ENCODE measurements at regions not wholly inside any gene's neighbourhood (a gene's known extent, or its start where the extent isn't known, plus 50 kb on each side); places are given as distances from the start of the nearest gene placed in this dataset.

DNA sequence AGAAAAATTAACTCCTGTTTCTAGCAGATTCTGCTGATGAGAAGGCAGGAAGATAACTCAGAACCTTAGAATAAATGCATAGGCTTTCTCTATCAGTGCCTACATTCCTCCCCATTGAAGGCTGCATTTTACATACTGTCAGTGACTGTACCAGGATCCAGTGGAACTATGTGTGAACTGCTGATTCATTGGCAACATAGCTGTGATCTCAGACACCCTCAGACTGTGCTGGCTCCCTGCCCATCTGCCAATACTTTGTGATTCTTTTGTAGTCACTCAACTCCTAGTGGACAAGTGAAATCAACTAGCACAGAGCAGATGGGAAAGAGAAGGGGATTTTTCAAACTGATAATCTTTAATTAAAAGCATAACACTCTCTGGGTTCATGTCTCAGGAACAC lies 375.8 kb downstream of the MDFIC start:
- DNase-seq (ENCODE audit: low read depth, low spot score) (no peak), ATAC-seq (no peak), FAIRE-seq (no peak)
- no TSS peak for BruUV-seq (replicated peaks)
- ChIA-PET POLR2A (no interaction called here), SMC1A (ENCODE audit: uncharacterized antibody, unreplicated experiment) (no interaction called here), RAD21 (ENCODE audit: unreplicated experiment) (no interaction called here), CTCF (no interaction called here)
- intact Hi-C loops (cut with micrococcal nuclease; ENCODE audit: unreplicated experiment) (no loop called here), in situ Hi-C loops (cut with MboI) (no loop called here)
- H3K4me2 ChIP-seq (ENCODE audit: control insufficient read depth, insufficient read depth), result no peak overlapping the region
- H3K27ac ChIP-seq (ENCODE audit: control insufficient read depth, insufficient read depth), result no peak overlapping the region
- H3K4me1 ChIP-seq (ENCODE audit: control insufficient read depth, insufficient read depth, low read length), result no peaks in the 10 kb centered on the region
- no peak for TF ChIP-seq BCL11A (IDR thresholded peaks at IDR 0.05; ENCODE audit: low read depth, low read length)
- TF ChIP-seq ATF3 (IDR thresholded peaks at IDR 0.05; ENCODE audit: borderline replicate concordance, extremely low read depth, low read depth, low read length), result no peak
- no peak for TF ChIP-seq CBX5 (IDR thresholded peaks at IDR 0.05; ENCODE audit: low read depth)
- no peak for TF ChIP-seq NR2F1 (conservative IDR thresholded peaks at IDR 0.05)
- TF ChIP-seq ESRRA (IDR thresholded peaks at IDR 0.05; ENCODE audit: low read length), result no peak
- TF ChIP-seq, protein P1, sequence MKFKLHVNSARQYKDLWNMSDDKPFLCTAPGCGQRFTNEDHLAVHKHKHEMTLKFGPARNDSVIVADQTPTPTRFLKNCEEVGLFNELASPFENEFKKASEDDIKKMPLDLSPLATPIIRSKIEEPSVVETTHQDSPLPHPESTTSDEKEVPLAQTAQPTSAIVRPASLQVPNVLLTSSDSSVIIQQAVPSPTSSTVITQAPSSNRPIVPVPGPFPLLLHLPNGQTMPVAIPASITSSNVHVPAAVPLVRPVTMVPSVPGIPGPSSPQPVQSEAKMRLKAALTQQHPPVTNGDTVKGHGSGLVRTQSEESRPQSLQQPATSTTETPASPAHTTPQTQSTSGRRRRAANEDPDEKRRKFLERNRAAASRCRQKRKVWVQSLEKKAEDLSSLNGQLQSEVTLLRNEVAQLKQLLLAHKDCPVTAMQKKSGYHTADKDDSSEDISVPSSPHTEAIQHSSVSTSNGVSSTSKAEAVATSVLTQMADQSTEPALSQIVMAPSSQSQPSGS (IDR thresholded peaks at IDR 0.05; ENCODE audit: low read length), result no peak
- TF ChIP-seq SMAD1 (IDR thresholded peaks at IDR 0.05; ENCODE audit: low read depth, partially characterized antibody), result no peak
- no peaks in the 10 kb centered on the region for H3K36me3 ChIP-seq (ENCODE audit: control insufficient read depth in 2 of 2, insufficient read depth in 2 of 2, low read length in 1 of 2)
- H2AFZ ChIP-seq (ENCODE audit: control insufficient read depth, low read depth, low read length), result no peak overlapping the region
- H3K9ac ChIP-seq (ENCODE audit: control insufficient read depth, insufficient read depth, low read length), result no peak overlapping the region
- H3K4me3 ChIP-seq, result no peak overlapping the region
- no peaks in the 10 kb centered on the region for H3K27me3 ChIP-seq (replicated peaks in 1 of 2; ENCODE audit: control insufficient read depth in 2 of 2, insufficient read depth in 2 of 2, low read length in 1 of 2)
- no peaks in the 10 kb centered on the region for H4K20me1 ChIP-seq (ENCODE audit: control insufficient read depth, insufficient read depth)
- no peaks in the 10 kb centered on the region for H3K79me2 ChIP-seq (ENCODE audit: control insufficient read depth, insufficient read depth, low read length)
- H3K9me3 ChIP-seq (replicated peaks; ENCODE audit: control insufficient read depth, insufficient read depth, low read length), result no peaks in the 10 kb centered on the region

DNA sequence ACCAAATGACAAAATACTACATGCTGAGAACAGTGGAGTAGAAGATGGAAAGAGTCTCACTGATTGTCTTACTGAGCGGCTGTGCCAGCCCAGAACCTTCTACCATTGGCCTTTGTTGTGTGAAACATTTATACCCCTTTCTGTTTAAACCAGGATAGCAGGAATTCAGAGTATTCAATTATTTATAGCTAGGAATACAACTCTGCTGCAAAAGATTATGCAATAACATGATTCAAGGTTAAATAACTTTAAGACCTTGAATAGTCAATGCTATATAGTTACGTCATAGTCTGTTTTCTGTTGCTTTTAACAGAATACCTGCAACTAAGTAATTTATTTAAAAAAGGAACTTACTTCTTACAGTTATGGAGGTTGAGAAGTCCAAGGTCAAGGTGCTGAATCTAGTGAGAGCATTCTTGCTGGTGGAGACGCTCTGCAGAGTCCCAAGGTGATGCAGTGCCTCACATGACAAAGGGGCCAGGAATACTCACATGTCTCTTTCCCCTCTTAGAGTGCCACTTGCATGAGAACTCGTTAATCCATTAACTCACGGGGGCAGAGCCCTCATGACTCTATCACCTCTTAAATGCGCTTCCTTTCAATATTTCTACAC lies 371.8 kb downstream of the MDFIC start:
- no peak for ATAC-seq
- WGBS (ENCODE audit: insufficient coverage, insufficient replicate concordance, low lambda C conversion rate, missing lambda C conversion rate), result 23% methylated on average over 6 of the region's 6 CpGs
- Histone ChIP-seq H2AFZ (ENCODE audit: control insufficient read depth, low read depth, low read length) (no peak overlapping the region), H3K4me1 (ENCODE audit: control insufficient read depth, insufficient read depth, low read length) (no peaks in the 10 kb centered on the region), H3K27ac (ENCODE audit: control insufficient read depth, insufficient read depth) (no peak overlapping the region), H3K27me3 (replicated peaks in 1 of 2; ENCODE audit: control insufficient read depth in 2 of 2, insufficient read depth in 2 of 2, low read length in 1 of 2) (no peaks in the 10 kb centered on the region; a peak in 1 of 4 replicates), H3K4me2 (ENCODE audit: control insufficient read depth, insufficient read depth) (no peak overlapping the region), H3K9me3 (replicated peaks; ENCODE audit: control insufficient read depth, insufficient read depth, low read length) (no peaks in the 10 kb centered on the region), H3K4me3 (no peak overlapping the region), H3K79me2 (ENCODE audit: control insufficient read depth, insufficient read depth, low read length) (no peaks in the 10 kb centered on the region), H4K20me1 (ENCODE audit: control insufficient read depth, insufficient read depth) (no peaks in the 10 kb centered on the region), H3K36me3 (ENCODE audit: control insufficient read depth in 2 of 2, insufficient read depth in 2 of 2, low read length in 1 of 2) (no peaks in the 10 kb centered on the region), H3K9ac (ENCODE audit: control insufficient read depth, insufficient read depth, low read length) (no peak overlapping the region)
- ChIA-PET POLR2A (no interaction called here), SMC1A (ENCODE audit: uncharacterized antibody, unreplicated experiment) (no interaction called here), RAD21 (ENCODE audit: unreplicated experiment) (no interaction called here), CTCF (no interaction called here)
- BruUV-seq (replicated peaks), result no TSS peak
- DNase-seq (ENCODE audit: low read depth, low spot score), result no peak
- FAIRE-seq, result no peak
- in situ Hi-C loops (cut with MboI) (no loop called here), intact Hi-C loops (cut with micrococcal nuclease; ENCODE audit: unreplicated experiment) (no loop called here)
- TF ChIP-seq SPI1 (IDR thresholded peaks at IDR 0.05; ENCODE audit: borderline replicate concordance, insufficient read depth, low read depth, low read length), result no peak
- TF ChIP-seq SREBF1 (IDR thresholded peaks at IDR 0.05; ENCODE audit: low read length), result no peak
- TF ChIP-seq STAT1 (conservative IDR thresholded peaks at IDR 0.05), result no peak
- TF ChIP-seq MLLT1 (IDR thresholded peaks at IDR 0.05), result no peak
- no peak for TF ChIP-seq HSF1 (IDR thresholded peaks at IDR 0.05; ENCODE audit: low read depth, low read length)
- TF ChIP-seq BRCA1 (IDR thresholded peaks at IDR 0.05; ENCODE audit: low read depth, low read length), result no peak
- no peak for TF ChIP-seq RBBP5 (conservative IDR thresholded peaks at IDR 0.05)
- TF ChIP-seq BMI1 (IDR thresholded peaks at IDR 0.05; ENCODE audit: borderline replicate concordance), result no peak
